GDM1 (cell line): ENCODE measurements at regions not wholly inside any gene's neighbourhood (a gene's known extent, or its start where the extent isn't known, plus 50 kb on each side); places are given as distances from the start of the nearest gene placed in this dataset.

Source experiments
- DNase-seq: peaks from one replicate; lab custom pipeline; 2025; lab: John Stamatoyannopoulos, UW

- no peak for DNase-seq
Measured at GRCh38 chr5:92795633-92796032, 785.4 kb downstream of the NR2F1-AS1 start.

GRCh38 chr5:92780057-92780456 is 801.0 kb downstream of the NR2F1-AS1 start:
- no peak for DNase-seq

DNA sequence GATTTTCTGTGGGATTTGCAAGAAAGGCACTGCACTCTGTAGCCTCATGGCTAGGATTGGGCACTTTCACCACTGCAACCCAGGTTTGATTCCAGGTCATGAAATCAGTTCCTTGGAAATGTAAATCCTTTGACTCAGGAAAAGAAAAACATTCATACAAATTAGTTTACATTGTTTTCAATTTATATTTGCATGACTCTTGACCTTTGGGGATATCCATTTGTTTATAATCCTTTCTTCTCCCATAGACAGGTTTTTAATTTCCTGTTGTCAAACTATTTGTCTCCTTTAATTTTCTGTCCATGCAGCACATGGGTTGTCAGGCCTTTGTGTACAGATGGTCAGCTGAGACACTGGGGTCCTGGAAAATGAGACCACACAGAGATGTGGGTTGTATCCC is 801.5 kb downstream of the NR2F1-AS1 start:
- DNase-seq, result no peak

GRCh38 chr5:92778261-92778660 is 802.8 kb downstream of the NR2F1-AS1 start:
- no peak for DNase-seq

DNA sequence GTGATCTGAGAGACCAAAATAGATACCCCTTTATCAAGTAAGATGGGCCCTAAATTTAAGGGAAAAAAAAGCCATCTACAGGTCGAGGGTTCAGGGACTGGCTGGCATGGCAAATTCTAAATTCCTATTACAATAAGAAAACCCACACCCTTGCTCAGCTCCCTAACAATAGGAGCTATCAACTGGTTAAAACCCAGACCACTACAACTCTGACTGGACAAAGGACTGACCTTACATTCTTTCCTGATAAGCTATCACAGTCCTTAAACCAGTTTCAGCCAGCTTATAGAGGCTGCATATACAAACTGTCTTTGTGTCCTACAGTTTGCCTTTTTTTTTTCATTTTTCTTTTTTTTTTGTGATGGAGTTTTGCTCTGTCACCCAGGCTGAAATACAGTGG is 803.6 kb downstream of the NR2F1-AS1 start:
- no peak for DNase-seq

GRCh38 chr5:92775711-92776615 is 805.1 kb downstream of the NR2F1-AS1 start:
- DNase-seq, result no peak

DNA sequence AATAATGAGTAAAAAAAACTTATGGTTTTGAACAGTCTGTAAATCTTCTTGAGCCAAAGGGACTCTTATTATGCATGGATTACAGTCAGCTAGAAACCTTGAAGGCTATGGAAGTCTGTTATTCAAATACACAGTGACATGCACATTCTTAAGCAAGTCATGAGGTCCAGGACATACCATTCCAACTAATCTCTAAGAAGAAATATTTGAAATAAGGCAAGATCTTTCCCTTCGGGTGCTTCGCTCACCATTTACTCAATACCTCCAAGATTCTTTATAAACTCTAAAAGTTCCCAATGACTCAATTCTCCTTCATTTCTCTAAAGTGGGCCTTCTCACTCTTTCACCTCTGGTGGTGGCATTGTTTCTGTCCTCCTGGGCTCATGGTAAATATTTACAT is 811.0 kb downstream of the NR2F1-AS1 start:
- DNase-seq, result no peak

DNA sequence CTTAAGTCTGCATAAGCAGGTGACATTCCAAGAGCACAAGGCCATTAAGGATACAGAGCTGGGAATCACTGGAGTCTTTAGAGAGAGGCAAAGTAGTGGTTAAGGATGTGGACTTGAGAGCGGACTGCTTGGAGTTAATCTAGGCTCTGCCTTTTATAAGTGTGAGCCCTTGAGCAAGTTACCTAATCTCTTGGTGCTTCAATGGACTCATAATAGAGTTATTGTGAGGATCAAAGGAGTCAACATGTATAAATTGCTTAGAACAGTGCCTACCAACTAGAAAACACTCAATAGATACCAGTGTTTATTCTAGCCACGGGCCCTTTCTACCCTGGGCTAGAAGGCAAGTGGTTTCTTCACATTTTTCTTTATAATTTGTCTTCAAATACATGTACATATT is 819.4 kb downstream of the NR2F1-AS1 start:
- no peak for DNase-seq

DNA sequence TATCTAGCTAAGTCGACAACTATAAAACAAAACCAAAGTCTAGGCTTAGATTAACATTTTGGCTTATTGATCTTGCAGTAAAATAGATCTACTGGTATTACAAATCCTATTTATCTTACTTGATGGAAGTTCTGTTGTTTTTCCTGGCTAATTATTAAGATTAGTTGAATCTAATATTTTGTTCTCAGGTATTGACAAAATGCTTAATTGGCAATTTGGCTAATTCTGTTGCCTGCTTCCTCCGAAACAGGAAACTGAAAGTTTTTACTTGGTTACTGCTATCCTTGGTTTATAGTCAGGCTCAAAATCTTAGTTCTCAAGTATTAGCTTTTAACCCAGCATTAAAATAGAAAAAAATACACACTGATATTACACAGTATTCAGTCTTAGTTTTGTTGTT is 820.5 kb downstream of the NR2F1-AS1 start:
- no peak for DNase-seq

- DNase-seq, result no peak
Measured at GRCh38 chr5:92758552-92758951, 822.5 kb downstream of the NR2F1-AS1 start.

GRCh38 chr5:92749943-92750342 is 831.1 kb downstream of the NR2F1-AS1 start:
- DNase-seq, result no peak

GRCh38 chr5:92748072-92748676 is 832.8 kb downstream of the NR2F1-AS1 start:
- no peak for DNase-seq

GRCh38 chr5:92741906-92742305 is 839.1 kb downstream of the NR2F1-AS1 start:
- DNase-seq, result no peak

DNA sequence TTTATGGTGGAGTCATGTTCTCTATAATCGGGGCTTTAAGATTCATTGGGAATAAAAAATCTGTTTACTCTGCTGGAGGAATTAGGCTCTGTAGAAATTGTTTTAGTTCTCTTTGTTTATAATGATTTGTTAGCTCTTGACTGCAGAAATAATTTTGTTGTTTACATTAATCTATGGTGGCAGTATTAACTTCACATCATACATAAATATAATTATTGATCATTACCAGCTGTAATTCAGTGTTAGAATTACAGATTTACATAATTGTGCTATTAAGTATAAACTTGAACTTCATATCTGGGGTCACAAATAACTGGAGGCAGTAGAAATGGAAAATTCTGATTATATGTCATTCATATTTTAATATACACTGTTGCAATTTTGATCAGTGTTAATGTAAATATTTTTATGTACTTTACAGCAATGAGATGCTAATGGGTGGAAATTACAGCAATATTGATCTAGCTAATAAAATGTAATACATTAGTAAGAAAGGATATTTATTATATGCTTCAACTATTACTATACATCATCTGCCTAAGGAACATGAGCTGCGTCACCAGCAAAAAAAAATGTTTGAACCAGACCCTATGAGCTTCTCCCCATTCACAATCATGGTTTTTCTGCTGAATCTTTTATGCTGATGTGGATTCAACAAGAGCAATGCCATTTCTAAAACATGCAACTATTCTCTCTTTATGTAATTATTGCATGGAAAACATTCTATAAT is 846.6 kb downstream of the NR2F1-AS1 start:
- DNase-seq, result no peak

- no peak for DNase-seq
Measured at GRCh38 chr5:92730486-92730885, 850.5 kb downstream of the NR2F1-AS1 start.

- no peak for DNase-seq
Measured at GRCh38 chr5:92729088-92729487, 851.9 kb downstream of the NR2F1-AS1 start.

GRCh38 chr5:92715946-92716520 is 865.0 kb downstream of the NR2F1-AS1 start:
- no peak for DNase-seq

DNA sequence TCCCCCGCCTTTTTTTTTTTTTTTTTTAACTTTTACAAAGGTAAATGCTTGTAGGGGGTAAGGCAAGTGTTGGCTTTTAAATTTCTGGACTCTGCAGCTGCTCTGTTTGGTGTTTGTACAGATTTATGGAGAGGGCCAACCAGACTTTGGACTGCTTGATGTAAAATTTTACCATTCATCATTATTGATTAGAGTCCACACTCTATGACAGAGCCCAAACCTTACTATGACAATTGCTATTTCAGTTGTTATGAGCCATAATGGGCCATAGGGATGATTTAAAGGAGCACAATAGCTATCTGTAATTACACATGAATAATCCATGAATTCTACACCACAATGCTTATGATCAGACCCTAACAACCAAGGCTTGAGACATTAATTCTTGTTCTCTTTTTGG is 867.2 kb downstream of the NR2F1-AS1 start:
- no peak for DNase-seq

GRCh38 chr5:92713335-92713743 is 867.7 kb downstream of the NR2F1-AS1 start:
- DNase-seq, result no peak

DNA sequence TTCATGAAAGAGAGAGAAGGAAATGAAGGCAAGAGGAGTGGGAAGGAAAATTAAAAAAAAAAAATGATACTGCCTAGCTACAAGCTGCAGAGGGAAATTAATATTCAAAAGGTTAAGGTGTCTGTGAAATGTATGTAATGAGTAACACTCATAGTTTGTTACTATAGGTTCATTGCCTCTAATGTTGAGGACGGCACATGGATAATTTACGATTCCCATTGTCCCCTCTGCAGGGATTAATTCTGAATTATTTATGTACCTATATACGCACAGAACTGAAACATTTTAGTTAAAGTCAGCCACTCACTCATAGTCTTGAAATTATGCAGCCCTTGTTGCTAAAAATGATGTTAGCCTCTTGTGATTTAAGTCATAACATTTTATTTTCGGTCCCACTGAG is 869.1 kb downstream of the NR2F1-AS1 start:
- no peak for DNase-seq

DNA sequence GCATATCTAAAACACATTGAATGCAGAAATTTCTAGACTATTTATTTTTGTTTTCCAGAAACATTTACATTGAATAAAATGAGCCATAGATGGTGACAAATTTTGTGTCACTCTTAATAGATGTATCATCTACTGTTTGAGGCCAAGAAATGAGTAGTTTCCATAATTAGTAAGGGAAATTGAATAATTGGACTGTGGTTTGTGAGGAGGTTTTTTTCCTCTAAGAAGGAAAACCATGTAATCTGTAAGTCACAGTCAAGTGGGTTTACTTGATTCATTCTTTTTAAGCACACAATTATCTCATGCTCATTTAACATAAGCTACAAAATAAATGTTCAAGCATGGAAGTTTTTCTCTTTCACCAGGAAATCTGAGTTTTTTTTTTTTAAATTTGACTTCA is 876.4 kb downstream of the NR2F1-AS1 start:
- no peak for DNase-seq

DNA sequence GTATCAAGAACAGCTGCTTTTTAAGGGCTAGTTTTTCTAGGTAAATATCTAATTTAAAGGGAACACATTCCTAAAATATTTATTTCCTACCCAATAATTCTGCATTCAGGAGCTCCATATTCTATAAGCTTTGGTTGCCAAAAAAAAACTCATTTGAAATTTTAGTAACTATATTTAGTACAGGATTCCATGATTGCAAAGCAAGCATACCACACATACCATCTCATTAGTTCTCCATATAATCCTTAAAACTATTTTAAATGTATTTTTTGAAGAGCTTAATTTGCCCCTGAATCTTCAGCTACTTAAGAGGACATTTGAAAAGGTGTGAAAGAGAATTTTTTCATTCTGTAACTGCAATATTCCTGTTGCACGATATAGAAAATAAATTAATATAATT is 877.0 kb downstream of the NR2F1-AS1 start:
- no peak for DNase-seq
